Osteocyte (in vitro differentiated cells): ENCODE measurements at regions not wholly inside any gene's neighbourhood (a gene's known extent, or its start where the extent isn't known, plus 50 kb on each side); places are given as distances from the start of the nearest gene placed in this dataset.

ENCODE experiments used
- DNase-seq: peaks from one replicate; pipeline ENCODE4 v3.0.0; 2021; ENCODE audit warnings: mixed read lengths; ENCODE audit not compliant: unreplicated experiment; ENCODE audit errors: extremely low spot score
- H3K27ac Mint-ChIP-seq: one replicate; pipeline ENCODE4 v1.8.0; 2021; ENCODE audit warnings: mild to moderate bottlenecking, mixed read lengths; ENCODE audit not compliant: unreplicated experiment
- H3K27me3 Mint-ChIP-seq: one replicate; pipeline ENCODE4 v1.8.0; 2021; ENCODE audit warnings: mixed read lengths; ENCODE audit not compliant: unreplicated experiment
- H3K36me3 Mint-ChIP-seq: one replicate; pipeline ENCODE4 v1.8.0; 2021; ENCODE audit warnings: mixed read lengths; ENCODE audit not compliant: unreplicated experiment
- H3K4me1 Mint-ChIP-seq: one replicate; pipeline ENCODE4 v1.8.0; 2021; ENCODE audit warnings: mixed read lengths; ENCODE audit not compliant: unreplicated experiment
- H3K4me3 Mint-ChIP-seq: one replicate; pipeline ENCODE4 v1.8.0; 2021; ENCODE audit warnings: mild to moderate bottlenecking, moderate library complexity, mixed read lengths; ENCODE audit not compliant: unreplicated experiment
- H3K9me3 Mint-ChIP-seq: one replicate; pipeline ENCODE4 v1.8.0; 2021; ENCODE audit warnings: mixed read lengths; ENCODE audit not compliant: unreplicated experiment
- CTCF ChIP-seq: fragments of 200-600 bp; sonication (generic); IDR thresholded peaks from 2 replicates; pipeline ENCODE4 v1.5.0; 2021; ENCODE audit warnings: antibody characterized with exemption, mild to moderate bottlenecking, moderate library complexity

GRCh38 chr6:21664314-21665109 lies 71.0 kb downstream of the SOX4 start:
- Mint-ChIP-seq H3K27me3 (peaks cover 61% of the 10 kb centered on the region), H3K36me3 (no peaks in the 10 kb centered on the region), H3K27ac (peak overlapping the region; percentile 14), H3K4me1 (peaks cover 30% of the 10 kb centered on the region), H3K9me3 (no peaks in the 10 kb centered on the region), H3K4me3 (peak overlapping the region; percentile 81)
- no peak for TF ChIP-seq CTCF
- DNase-seq = no peak

- Mint-ChIP-seq H3K4me1 (peaks cover 30% of the 10 kb centered on the region), H3K27me3 (peaks cover 61% of the 10 kb centered on the region), H3K27ac (no peak overlapping the region), H3K4me3 (peak overlapping the region; percentile 81), H3K36me3 (no peaks in the 10 kb centered on the region), H3K9me3 (no peaks in the 10 kb centered on the region)
- no peak for TF ChIP-seq CTCF
- DNase-seq = no peak
Measured at GRCh38 chr6:21665110-21665391, 71.5 kb downstream of the SOX4 start.

GRCh38 chr6:21665392-21666200 lies 72.0 kb downstream of the SOX4 start:
- Mint-ChIP-seq H3K27ac (no peak overlapping the region), H3K9me3 (no peaks in the 10 kb centered on the region), H3K27me3 (peaks cover 61% of the 10 kb centered on the region), H3K36me3 (no peaks in the 10 kb centered on the region), H3K4me3 (peak overlapping the region; percentile 81), H3K4me1 (peaks cover 30% of the 10 kb centered on the region)
- no peak for TF ChIP-seq CTCF
- no peak for DNase-seq

- no peak for DNase-seq
- peak overlapping the region; percentile 81 for H3K4me3 Mint-ChIP-seq
- no peaks in the 10 kb centered on the region for H3K9me3 Mint-ChIP-seq
- TF ChIP-seq CTCF = no peak
- no peak overlapping the region for H3K27ac Mint-ChIP-seq
- H3K4me1 Mint-ChIP-seq = peaks cover 30% of the 10 kb centered on the region
- peaks cover 61% of the 10 kb centered on the region for H3K27me3 Mint-ChIP-seq
- no peaks in the 10 kb centered on the region for H3K36me3 Mint-ChIP-seq
Measured at GRCh38 chr6:21666201-21666691, 72.7 kb downstream of the SOX4 start.
